PC-3 (cell line): ENCODE measurements at regions not wholly inside any gene's neighbourhood (a gene's known extent, or its start where the extent isn't known, plus 50 kb on each side); places are given as distances from the start of the nearest gene placed in this dataset.

Source experiments
- ATAC-seq: fragments of 200-7000 bp; cut with Tn5 transposase; 2 replicates; pipeline ENCODE4 v1.9.1; 2020; ENCODE audit warnings: mild to moderate bottlenecking, moderate library complexity
- BruUV-seq: library from RNA; stranded (reverse); fragments of 400-500 nt; replicated peaks from 2 replicates; lab custom pipeline; 2021; lab: Mats Ljungman, UMichigan
- CTCF ChIA-PET: fragments of 300-600 bp; sonication (Branson Sonifier 250); formaldehyde crosslinking; loops from one replicate; lab custom pipeline; 2022; ENCODE audit warnings: antibody characterized with exemption; lab: Charles Lee
- POLR2A ChIA-PET: fragments of 300-600 bp; sonication (Branson Sonifier 250); formaldehyde crosslinking; loops from one replicate; lab custom pipeline; 2022; ENCODE audit warnings: antibody characterized with exemption; ENCODE audit not compliant: unreplicated experiment; lab: Charles Lee
- DNase-seq: peaks from one replicate; pipeline ENCODE4 v3.0.0-alpha.2; 2015
- H2AFZ ChIP-seq: fragments of 300-600 bp; sonication (generic); 2 replicates; pipeline ENCODE4 v1.6.0; 2016; ENCODE audit warnings: antibody characterized with exemption, low read length
- H3F3A ChIP-seq: fragments of 300-600 bp; sonication (generic); one replicate; pipeline ENCODE4 v1.6.0; 2017; ENCODE audit warnings: antibody characterized with exemption, low read length, control low read depth, mild to moderate bottlenecking; ENCODE audit not compliant: unreplicated experiment
- H3K27ac ChIP-seq: fragments of 300-600 bp; sonication (generic); 2 replicates; pipeline ENCODE4 v1.5.1; 2016; ENCODE audit warnings: mild to moderate bottlenecking, low read length
- H3K27me3 ChIP-seq: fragments of 300-600 bp; sonication (generic); 2 replicates; pipeline ENCODE4 v1.6.1; 2016; ENCODE audit warnings: low read length, mixed read lengths
- H3K36me3 ChIP-seq: fragments of 300-600 bp; sonication (generic); 2 replicates; pipeline ENCODE4 v1.6.1; 2016; ENCODE audit warnings: low read depth, mixed run types, low read length, mixed read lengths
- H3K4me1 ChIP-seq: fragments of 300-600 bp; sonication (generic); 2 replicates; pipeline ENCODE4 v1.5.1; 2016; ENCODE audit warnings: low read length; ENCODE audit not compliant: insufficient read depth
- H3K4me2 ChIP-seq: fragments of 300-600 bp; sonication (generic); 2 replicates; pipeline ENCODE4 v1.6.0; 2016; ENCODE audit warnings: low read length
- H3K4me3 ChIP-seq: fragments of 300-600 bp; sonication (generic); 2 replicates; pipeline ENCODE4 v1.5.1; 2016; ENCODE audit warnings: mild to moderate bottlenecking, low read length, mixed read lengths
- H3K79me2 ChIP-seq: fragments of 300-600 bp; sonication (generic); 2 replicates; pipeline ENCODE4 v1.6.1; 2017; ENCODE audit warnings: low read length, mixed read lengths
- H3K9ac ChIP-seq: fragments of 300-600 bp; sonication (generic); 2 replicates; pipeline ENCODE4 v1.6.0; 2016; ENCODE audit warnings: mild to moderate bottlenecking, low read length
- H3K9me2 ChIP-seq: fragments of 300-600 bp; sonication (generic); replicated peaks from 2 replicates; pipeline ENCODE4 v1.6.1; 2016; ENCODE audit warnings: mixed run types, low read length, mixed read lengths
- H3K9me3 ChIP-seq: fragments of 300-600 bp; sonication (generic); 2 replicates; pipeline ENCODE4 v1.6.1; 2016; ENCODE audit warnings: low read length, mixed read lengths
- H4K20me1 ChIP-seq: fragments of 300-600 bp; sonication (generic); 2 replicates; pipeline ENCODE4 v1.6.1; 2016; ENCODE audit warnings: low read length, mixed read lengths
- EZH2 ChIP-seq: fragments of 300-600 bp; sonication (generic); IDR thresholded peaks from one replicate; pipeline ENCODE4 v1.6.1; 2017; ENCODE audit warnings: antibody characterized with exemption, mild to moderate bottlenecking, low read length; ENCODE audit not compliant: unreplicated experiment
- EZH2phosphoT487 ChIP-seq: fragments of 300-600 bp; sonication (generic); IDR thresholded peaks from 2 replicates; pipeline ENCODE4 v1.6.1; 2018; ENCODE audit warnings: mild to moderate bottlenecking, antibody characterized with exemption, low read length, borderline replicate concordance
- intact Hi-C: fragments of 100-400 bp; cut with micrococcal nuclease; formaldehyde crosslinking; loops from 2 replicates; pipeline ENCODE4 v1.9.0; 2023
- TF ChIP-seq, protein P1 (sequence below): fragments of 300-600 bp; sonication (generic); conservative IDR thresholded peaks from 2 replicates; pipeline ENCODE4 v1.5.1; 2017; ENCODE audit warnings: antibody characterized with exemption, low read depth, mild to moderate bottlenecking, low read length

DNA sequence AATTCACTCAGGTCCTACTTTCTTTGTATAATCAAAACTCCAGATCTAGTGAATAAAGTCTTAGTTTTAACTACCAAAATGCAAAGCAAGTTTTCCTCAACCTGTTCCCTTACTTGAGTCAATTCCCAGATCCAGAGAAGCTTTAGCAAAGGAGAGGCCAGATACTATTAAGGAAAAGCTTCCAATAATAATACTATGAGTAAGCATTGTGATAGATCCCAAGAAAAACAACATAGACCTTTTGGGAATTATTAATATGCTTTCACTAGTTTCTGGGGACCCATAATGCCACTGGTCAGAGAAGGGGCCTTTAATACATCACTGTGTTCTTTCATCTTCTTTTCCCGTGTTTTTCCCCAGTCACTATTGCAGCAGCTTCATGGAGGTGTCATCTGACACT is 339.9 kb upstream of the CDIN1 start:
- no peaks in the 10 kb centered on the region for H3K4me1 ChIP-seq
- no peak overlapping the region for H3K4me2 ChIP-seq
- no peak overlapping the region for H3K27ac ChIP-seq
- no peaks in the 10 kb centered on the region for H3K9me2 ChIP-seq
- H3K4me3 ChIP-seq = no peak overlapping the region
- no peaks in the 10 kb centered on the region for H4K20me1 ChIP-seq
- intact Hi-C loops = no loop called here
- H3F3A ChIP-seq = no peaks in the 10 kb centered on the region
- H3K9me3 ChIP-seq = no peaks in the 10 kb centered on the region
- no peak for DNase-seq
- TF ChIP-seq EZH2 (no peak), EZH2phosphoT487 (no peak)
- H2AFZ ChIP-seq = no peak overlapping the region
- ATAC-seq = no peak
- ChIA-PET CTCF (no interaction called here), POLR2A (no interaction called here)
- H3K27me3 ChIP-seq = no peaks in the 10 kb centered on the region
- H3K9ac ChIP-seq = no peak overlapping the region
- no TSS peak for BruUV-seq
- H3K79me2 ChIP-seq = no peaks in the 10 kb centered on the region
- no peaks in the 10 kb centered on the region for H3K36me3 ChIP-seq

DNA sequence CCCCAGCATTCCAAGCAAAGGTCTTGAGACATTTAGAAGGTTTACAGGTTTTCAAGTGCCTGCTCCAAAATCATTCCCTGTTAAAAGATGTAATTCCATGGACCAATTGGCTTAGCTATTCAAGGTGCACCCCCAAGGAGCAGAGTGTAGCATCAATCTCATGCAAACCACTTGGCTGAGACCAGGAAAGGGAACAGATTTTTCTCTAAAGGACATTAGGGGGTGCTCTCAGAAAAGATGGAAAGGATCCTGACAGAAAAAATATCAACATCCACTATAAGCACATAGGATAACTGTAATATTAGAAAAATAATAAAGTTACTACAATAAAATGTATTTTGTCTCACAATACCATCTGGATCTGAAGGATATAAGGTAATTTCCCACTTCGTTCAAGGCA is 328.0 kb upstream of the CDIN1 start:
- ChIA-PET POLR2A (no interaction called here), CTCF (no interaction called here)
- TF ChIP-seq EZH2phosphoT487 = no peak
- TF ChIP-seq EZH2 = no peak
- TF ChIP-seq, protein P1, sequence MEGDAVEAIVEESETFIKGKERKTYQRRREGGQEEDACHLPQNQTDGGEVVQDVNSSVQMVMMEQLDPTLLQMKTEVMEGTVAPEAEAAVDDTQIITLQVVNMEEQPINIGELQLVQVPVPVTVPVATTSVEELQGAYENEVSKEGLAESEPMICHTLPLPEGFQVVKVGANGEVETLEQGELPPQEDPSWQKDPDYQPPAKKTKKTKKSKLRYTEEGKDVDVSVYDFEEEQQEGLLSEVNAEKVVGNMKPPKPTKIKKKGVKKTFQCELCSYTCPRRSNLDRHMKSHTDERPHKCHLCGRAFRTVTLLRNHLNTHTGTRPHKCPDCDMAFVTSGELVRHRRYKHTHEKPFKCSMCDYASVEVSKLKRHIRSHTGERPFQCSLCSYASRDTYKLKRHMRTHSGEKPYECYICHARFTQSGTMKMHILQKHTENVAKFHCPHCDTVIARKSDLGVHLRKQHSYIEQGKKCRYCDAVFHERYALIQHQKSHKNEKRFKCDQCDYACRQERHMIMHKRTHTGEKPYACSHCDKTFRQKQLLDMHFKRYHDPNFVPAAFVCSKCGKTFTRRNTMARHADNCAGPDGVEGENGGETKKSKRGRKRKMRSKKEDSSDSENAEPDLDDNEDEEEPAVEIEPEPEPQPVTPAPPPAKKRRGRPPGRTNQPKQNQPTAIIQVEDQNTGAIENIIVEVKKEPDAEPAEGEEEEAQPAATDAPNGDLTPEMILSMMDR = no peak; the same call in 1 of the 2 replicates
- no peaks in the 10 kb centered on the region for H3K4me1 ChIP-seq
- no peaks in the 10 kb centered on the region for H3K36me3 ChIP-seq
- H3F3A ChIP-seq = no peaks in the 10 kb centered on the region
- H3K27ac ChIP-seq = no peak overlapping the region
- intact Hi-C loops = no loop called here
- H4K20me1 ChIP-seq = no peaks in the 10 kb centered on the region
- no peaks in the 10 kb centered on the region for H3K79me2 ChIP-seq
- no peaks in the 10 kb centered on the region for H3K9me3 ChIP-seq
- BruUV-seq = no TSS peak
- H3K9me2 ChIP-seq = no peaks in the 10 kb centered on the region
- no peak overlapping the region for H3K4me2 ChIP-seq
- ATAC-seq (0 out of 2 replicates have a peak, but pooled peaks have one; percentile 18), DNase-seq (peak; percentile 21)
- no peak overlapping the region for H3K9ac ChIP-seq
- no peak overlapping the region for H3K4me3 ChIP-seq
- H3K27me3 ChIP-seq = no peaks in the 10 kb centered on the region
- no peak overlapping the region for H2AFZ ChIP-seq

DNA sequence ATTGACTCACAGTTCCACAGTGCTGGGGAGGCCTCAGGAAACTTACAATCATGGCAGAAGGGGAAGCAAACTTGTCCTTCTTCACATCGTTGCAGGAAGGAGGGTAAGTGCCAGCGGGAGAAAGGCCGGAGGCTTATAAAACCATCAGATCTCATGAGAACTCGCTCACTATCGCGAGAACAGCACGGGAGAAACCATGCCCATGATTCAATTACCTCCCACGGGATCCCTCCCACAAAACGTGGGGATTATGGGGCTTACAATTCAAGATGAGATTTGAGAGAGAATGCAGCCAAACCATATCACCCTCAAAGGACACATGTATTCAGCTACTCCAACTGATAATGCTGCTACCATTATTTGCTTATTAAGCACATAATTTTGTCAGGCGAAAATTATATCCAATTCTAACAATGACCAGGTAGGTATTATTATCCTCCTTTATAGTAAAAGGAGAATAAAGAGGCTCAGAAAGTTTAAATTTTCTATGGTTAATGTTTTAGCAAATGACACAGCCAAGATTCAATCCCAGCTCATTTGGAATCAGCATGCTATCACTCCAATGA is 327.2 kb upstream of the CDIN1 start:
- no peaks in the 10 kb centered on the region for H3K36me3 ChIP-seq
- no peak overlapping the region for H3K4me3 ChIP-seq
- H3K27me3 ChIP-seq = no peaks in the 10 kb centered on the region
- no TSS peak for BruUV-seq
- H3F3A ChIP-seq = no peaks in the 10 kb centered on the region
- H4K20me1 ChIP-seq = no peaks in the 10 kb centered on the region
- no peak overlapping the region for H3K9ac ChIP-seq
- ATAC-seq (no peak), DNase-seq (no peak)
- no peak overlapping the region for H3K27ac ChIP-seq
- H3K4me1 ChIP-seq = no peaks in the 10 kb centered on the region
- H3K9me3 ChIP-seq = no peaks in the 10 kb centered on the region
- H3K79me2 ChIP-seq = no peaks in the 10 kb centered on the region
- no peaks in the 10 kb centered on the region for H3K9me2 ChIP-seq
- no peak overlapping the region for H3K4me2 ChIP-seq
- ChIA-PET POLR2A (no interaction called here), CTCF (interaction anchor here (0.6 kb wide), 1 partner anchor 857 kb away, joined by 3 read pairs; no protein-coding TSS in a partner anchor)
- TF ChIP-seq, protein P1 = no peak
- no peak for TF ChIP-seq EZH2
- no peak overlapping the region for H2AFZ ChIP-seq
- intact Hi-C loops = no loop called here
